AG20443 (cell line): ENCODE measurements at regions not wholly inside any gene's neighbourhood (a gene's known extent, or its start where the extent isn't known, plus 50 kb on each side); places are given as distances from the start of the nearest gene placed in this dataset.
"Not testable (repeated sequence)": the region's sequence is repeated elsewhere in the genome, so short reads cannot be mapped to it uniquely, and the experiment has no call there.

ENCODE experiments used
- DNase-seq: peaks from one replicate; pipeline ENCODE4 v3.0.0; 2012; ENCODE audit warnings: low spot score, mixed read lengths

DNA sequence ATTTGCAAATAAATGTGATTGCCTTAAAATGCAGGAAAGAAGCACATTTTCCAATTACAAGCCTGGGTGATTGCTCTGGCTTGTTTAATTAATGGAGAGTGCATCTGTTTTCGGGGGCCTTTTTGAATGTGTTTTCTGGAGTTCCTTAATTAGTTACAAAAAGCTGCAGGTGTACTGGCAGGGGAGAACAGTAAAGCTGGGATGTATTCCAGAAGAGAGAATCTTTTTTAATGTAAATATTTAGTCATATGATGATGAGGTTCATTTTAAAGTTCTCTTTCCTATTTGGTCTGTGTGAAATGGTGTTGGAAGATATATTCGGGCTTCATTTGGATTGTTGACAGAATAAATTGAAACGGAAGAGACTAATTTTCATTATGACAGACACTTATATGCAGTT, 70.9 kb upstream of the N4BP1 start:
- no peak for DNase-seq

DNA sequence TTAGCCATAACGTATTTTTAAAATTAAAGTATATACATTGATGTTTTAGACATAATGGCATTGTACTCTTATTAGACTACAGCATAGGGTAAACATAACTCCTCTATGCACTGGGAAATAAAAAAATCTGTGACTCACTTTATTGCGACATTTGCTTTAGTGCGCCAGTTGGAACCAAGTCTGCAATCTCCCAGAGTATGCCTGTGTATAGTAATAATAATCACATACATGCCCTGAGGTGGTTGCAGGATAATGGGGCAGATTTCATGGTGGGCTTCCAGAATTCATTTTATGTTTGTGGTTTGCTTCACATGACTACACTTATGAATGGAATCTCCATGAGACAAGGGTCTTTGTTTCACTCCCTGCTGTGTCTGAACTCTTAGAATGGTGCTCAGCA, 66.9 kb upstream of the N4BP1 start:
- DNase-seq: no peak

DNA sequence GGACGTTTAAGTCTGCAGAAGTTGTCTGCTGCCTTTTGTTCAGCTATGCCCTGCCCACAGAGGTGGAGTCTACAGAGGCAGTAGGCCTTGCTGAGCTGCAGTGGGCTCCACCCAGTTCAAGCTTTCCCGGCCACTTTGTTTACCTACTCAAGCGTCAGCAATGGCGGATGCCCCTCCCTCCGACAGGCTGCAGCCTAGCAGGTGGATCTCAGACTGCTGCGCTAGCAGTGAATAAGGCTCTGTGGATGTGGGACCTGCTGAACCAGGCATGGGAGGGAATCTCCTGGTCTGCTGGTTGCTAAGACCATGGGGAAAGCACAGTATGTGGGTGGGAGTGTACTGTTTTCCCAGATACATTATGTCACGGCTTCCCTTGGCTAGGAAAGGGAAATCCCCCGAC, 58.2 kb upstream of the N4BP1 start:
- DNase-seq: not testable (repeated sequence)

DNA sequence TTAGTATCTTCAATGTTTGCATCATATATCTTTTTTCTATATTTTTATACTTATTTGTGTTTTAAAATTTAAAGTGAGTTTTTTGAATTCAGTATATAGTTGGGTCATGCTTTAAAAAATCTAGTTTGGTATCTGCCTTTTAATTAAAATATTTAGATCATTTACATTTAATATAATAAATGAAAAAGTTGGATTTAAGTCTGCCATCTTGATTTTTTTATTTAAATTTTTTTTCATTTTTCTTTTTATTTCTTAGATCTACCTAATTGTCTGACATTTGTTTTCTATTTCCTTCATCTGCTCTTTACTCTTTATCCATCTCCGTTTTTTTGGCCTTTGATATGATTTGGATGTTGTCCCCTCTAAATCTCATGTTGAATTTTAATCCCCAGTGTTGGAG, 50.0 kb upstream of the N4BP1 start:
- DNase-seq: no peak
